Smooth muscle cell (in vitro differentiated cells): ENCODE measurements at regions not wholly inside any gene's neighbourhood (a gene's known extent, or its start where the extent isn't known, plus 50 kb on each side); places are given as distances from the start of the nearest gene placed in this dataset.
"Not testable (repeated sequence)": the region's sequence is repeated elsewhere in the genome, so short reads cannot be mapped to it uniquely, and the experiment has no call there.

Source experiments
- DNase-seq: peaks from one replicate; lab custom pipeline; 2025; ENCODE audit not compliant: unreplicated experiment; lab: John Stamatoyannopoulos, UW
- H2AFZ ChIP-seq: fragments of 200-600 bp; sonication (generic); 2 replicates; pipeline ENCODE4 v1.6.0; 2016; ENCODE audit warnings: antibody characterized with exemption, low read depth, mild to moderate bottlenecking
- H3F3A ChIP-seq: fragments of 200-600 bp; sonication (generic); 2 replicates; pipeline ENCODE4 v1.6.0; 2017; ENCODE audit warnings: antibody characterized with exemption, low read depth
- H3K27ac ChIP-seq: fragments of 200-600 bp; sonication (generic); 2 replicates; pipeline ENCODE4 v1.5.1; 2016; ENCODE audit warnings: low read depth, mild to moderate bottlenecking
- H3K27me3 ChIP-seq: fragments of 200-600 bp; sonication (generic); 2 replicates; pipeline ENCODE4 v1.6.1; 2016; ENCODE audit warnings: low read depth, mild to moderate bottlenecking
- H3K36me3 ChIP-seq: fragments of 200-600 bp; sonication (generic); 2 replicates; pipeline ENCODE4 v1.5.1; 2016; ENCODE audit warnings: low read depth
- H3K4me1 ChIP-seq: fragments of 200-600 bp; sonication (generic); 2 replicates; pipeline ENCODE4 v1.5.1; 2016; ENCODE audit warnings: low read depth
- H3K4me2 ChIP-seq: fragments of 200-600 bp; sonication (generic); 2 replicates; pipeline ENCODE4 v1.6.0; 2016; ENCODE audit warnings: mild to moderate bottlenecking
- H3K4me3 ChIP-seq: fragments of 200-600 bp; sonication (generic); 2 replicates; pipeline ENCODE4 v1.5.1; 2016; ENCODE audit warnings: mild to moderate bottlenecking
- H3K79me2 ChIP-seq: fragments of 200-600 bp; sonication (generic); 2 replicates; pipeline ENCODE4 v1.6.0; 2016; ENCODE audit warnings: low read depth, mild to moderate bottlenecking
- H3K9ac ChIP-seq: fragments of 200-600 bp; sonication (generic); 2 replicates; pipeline ENCODE4 v1.6.0; 2016; ENCODE audit warnings: low read depth
- H3K9me3 ChIP-seq: fragments of 200-600 bp; sonication (generic); replicated peaks from 2 replicates; pipeline ENCODE4 v1.5.1; 2016; ENCODE audit warnings: low read depth
- H4K20me1 ChIP-seq: fragments of 200-600 bp; sonication (generic); 2 replicates; pipeline ENCODE4 v1.6.0; 2016; ENCODE audit warnings: low read depth
- WGBS: methylation state at CpG from one replicate; pipeline ENCODE4 v1.1.7; 2016; ENCODE audit warnings: low lambda C conversion rate; 5-methylcytosine and 5-hydroxymethylcytosine counted together
- TF ChIP-seq, protein P1 (sequence below): fragments of 200-600 bp; sonication (generic); IDR thresholded peaks from 2 replicates; pipeline ENCODE4 v1.5.1; 2017; ENCODE audit warnings: borderline replicate concordance, mild to moderate bottlenecking, antibody characterized with exemption; ENCODE audit not compliant: insufficient read depth, poor library complexity, severe bottlenecking

DNA sequence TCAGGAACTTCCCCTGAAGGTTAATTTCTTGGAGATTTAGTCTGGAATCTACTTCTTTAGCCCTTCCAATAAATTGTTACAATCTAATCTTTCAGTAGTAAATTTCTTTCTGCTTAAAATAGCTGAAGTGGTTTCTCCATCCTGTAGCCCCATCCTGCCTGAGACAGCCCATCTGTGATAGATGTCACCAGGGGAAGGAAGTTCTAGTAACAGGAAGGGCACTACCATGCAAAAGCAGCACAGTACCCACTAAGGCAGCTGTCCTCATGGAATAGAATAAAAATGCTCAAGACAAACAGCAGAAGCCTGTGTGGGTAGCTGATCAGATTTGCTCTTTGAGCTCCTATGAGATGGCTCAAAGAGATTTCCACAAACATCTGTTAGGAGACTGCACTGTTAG lies 1036.5 kb downstream of the SLITRK5 start:
- TF ChIP-seq, protein P1, sequence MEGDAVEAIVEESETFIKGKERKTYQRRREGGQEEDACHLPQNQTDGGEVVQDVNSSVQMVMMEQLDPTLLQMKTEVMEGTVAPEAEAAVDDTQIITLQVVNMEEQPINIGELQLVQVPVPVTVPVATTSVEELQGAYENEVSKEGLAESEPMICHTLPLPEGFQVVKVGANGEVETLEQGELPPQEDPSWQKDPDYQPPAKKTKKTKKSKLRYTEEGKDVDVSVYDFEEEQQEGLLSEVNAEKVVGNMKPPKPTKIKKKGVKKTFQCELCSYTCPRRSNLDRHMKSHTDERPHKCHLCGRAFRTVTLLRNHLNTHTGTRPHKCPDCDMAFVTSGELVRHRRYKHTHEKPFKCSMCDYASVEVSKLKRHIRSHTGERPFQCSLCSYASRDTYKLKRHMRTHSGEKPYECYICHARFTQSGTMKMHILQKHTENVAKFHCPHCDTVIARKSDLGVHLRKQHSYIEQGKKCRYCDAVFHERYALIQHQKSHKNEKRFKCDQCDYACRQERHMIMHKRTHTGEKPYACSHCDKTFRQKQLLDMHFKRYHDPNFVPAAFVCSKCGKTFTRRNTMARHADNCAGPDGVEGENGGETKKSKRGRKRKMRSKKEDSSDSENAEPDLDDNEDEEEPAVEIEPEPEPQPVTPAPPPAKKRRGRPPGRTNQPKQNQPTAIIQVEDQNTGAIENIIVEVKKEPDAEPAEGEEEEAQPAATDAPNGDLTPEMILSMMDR = no peak
- no peak overlapping the region for H3K4me2 ChIP-seq
- H3K4me1 ChIP-seq = no peaks in the 10 kb centered on the region
- no peaks in the 10 kb centered on the region for H3K36me3 ChIP-seq
- no peak for DNase-seq
- no peaks in the 10 kb centered on the region for H3K79me2 ChIP-seq
- H3K9ac ChIP-seq = no peak overlapping the region
- no peak overlapping the region for H3K27ac ChIP-seq
- H3F3A ChIP-seq = peaks cover 4% of the 10 kb centered on the region
- H3K9me3 ChIP-seq = no peaks in the 10 kb centered on the region
- H4K20me1 ChIP-seq = no peaks in the 10 kb centered on the region
- no peak overlapping the region for H3K4me3 ChIP-seq
- no peaks in the 10 kb centered on the region for H3K27me3 ChIP-seq
- no peak overlapping the region for H2AFZ ChIP-seq

DNA sequence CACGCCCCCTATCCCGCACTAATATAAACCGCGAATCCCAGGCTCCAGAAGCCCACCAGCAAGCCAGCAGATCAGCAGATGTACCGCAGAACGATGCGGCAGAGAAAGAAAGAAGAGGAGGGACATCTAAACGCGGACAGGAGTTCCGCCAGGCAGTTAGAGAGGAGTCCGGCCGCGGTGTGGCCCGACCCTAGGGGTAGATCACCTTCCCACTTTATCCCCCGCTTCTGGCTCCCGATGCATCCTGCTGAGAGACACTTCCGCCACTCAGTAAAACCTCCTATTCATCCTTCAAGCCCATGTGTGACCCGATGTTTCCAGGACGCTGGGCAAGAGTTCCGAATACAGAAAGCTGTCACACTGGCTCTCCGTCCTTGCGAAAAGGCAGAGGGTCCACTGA lies 1046.8 kb downstream of the SLITRK5 start:
- Histone ChIP-seq H3K27ac (no peak overlapping the region), H3K4me3 (no peak overlapping the region), H3K79me2 (no peaks in the 10 kb centered on the region), H3K4me1 (no peaks in the 10 kb centered on the region), H4K20me1 (no peaks in the 10 kb centered on the region), H3K4me2 (no peak overlapping the region), H3F3A (no peaks in the 10 kb centered on the region), H3K36me3 (no peaks in the 10 kb centered on the region), H3K9me3 (no peaks in the 10 kb centered on the region), H3K9ac (no peak overlapping the region), H2AFZ (no peak overlapping the region), H3K27me3 (no peaks in the 10 kb centered on the region)
- no peak for DNase-seq
- TF ChIP-seq, protein P1 = no peak
- whole genome bisulfite sequencing = 96% methylated on average over 22 of the region's 22 CpGs

DNA sequence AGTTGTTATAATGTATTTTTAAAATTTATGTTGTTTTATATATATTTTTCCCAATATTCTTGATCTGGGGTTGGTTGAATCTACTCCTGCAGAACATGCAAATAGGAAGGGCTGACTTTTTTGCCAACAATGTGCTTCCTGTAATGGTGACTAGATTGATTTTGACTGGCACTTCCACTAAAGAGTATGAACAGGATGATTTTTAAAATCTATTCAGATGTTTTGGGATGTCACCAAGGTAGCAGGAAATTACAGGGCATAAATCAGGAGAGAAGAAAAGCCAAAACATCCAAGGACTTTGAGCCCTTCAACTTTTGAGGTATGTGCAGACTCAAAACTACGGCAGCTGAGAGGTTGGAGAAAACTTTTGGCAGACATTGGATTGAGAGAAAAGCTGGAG lies 1047.6 kb downstream of the SLITRK5 start:
- H3K79me2 ChIP-seq = no peaks in the 10 kb centered on the region
- no peak for DNase-seq
- no peaks in the 10 kb centered on the region for H4K20me1 ChIP-seq
- no peak overlapping the region for H3K4me2 ChIP-seq
- H3K4me3 ChIP-seq = no peak overlapping the region
- 67% methylated on average over 1 of the region's 1 CpG for WGBS
- peak overlapping the region; percentile 1 for H2AFZ ChIP-seq
- H3K9ac ChIP-seq = no peak overlapping the region
- no peaks in the 10 kb centered on the region for H3K27me3 ChIP-seq
- no peak overlapping the region for H3K27ac ChIP-seq
- no peaks in the 10 kb centered on the region for H3K36me3 ChIP-seq
- no peaks in the 10 kb centered on the region for H3F3A ChIP-seq
- TF ChIP-seq, protein P1 = no peak
- no peaks in the 10 kb centered on the region for H3K4me1 ChIP-seq
- H3K9me3 ChIP-seq = no peaks in the 10 kb centered on the region

DNA sequence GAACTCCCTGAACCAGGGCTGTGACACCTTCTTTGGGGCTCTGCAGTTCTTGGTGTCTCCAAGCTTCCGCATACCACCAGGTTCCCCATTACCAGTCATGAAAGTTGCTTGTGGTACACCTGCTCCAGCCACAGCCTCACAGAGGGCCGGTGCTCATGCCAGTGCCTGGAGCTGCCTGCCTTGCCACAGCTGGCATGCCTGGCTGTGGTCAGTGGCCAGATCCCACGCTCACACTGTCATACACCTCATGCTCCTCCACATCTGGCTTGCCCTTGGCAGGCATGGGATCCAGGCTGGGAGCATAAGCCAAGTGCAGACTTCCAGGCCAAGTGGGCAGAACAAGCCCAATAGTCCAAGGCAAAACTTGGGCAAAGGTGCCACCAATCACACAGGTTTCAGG lies 1054.9 kb downstream of the SLITRK5 start:
- H4K20me1 ChIP-seq = no peaks in the 10 kb centered on the region
- DNase-seq = no peak
- no peak overlapping the region for H2AFZ ChIP-seq

DNA sequence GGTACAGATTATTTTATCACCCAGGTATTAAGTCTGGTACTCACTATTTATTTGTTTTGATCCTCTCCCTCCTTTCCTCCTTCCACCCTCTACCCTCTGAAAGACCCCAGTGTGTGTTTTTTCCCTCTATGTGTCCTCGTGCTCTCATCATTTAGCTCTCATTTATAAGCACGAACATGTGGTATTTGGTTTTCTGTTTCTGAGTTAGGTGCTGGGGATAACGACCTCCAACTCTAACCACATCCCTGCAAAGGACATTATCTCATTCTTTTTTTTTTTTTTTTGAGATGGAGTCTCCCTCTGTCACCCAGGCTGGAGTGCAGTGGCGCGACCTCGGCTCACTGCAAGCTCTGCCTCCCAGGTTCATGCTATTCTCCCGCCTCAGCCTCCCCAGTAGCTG lies 1056.1 kb downstream of the SLITRK5 start:
- H4K20me1 ChIP-seq, H3K27me3 ChIP-seq, H3K4me1 ChIP-seq, H3K27ac ChIP-seq, H3F3A ChIP-seq, H3K4me2 ChIP-seq, DNase-seq, H3K36me3 ChIP-seq, H3K4me3 ChIP-seq, H3K9me3 ChIP-seq, H3K79me2 ChIP-seq, H2AFZ ChIP-seq, H3K9ac ChIP-seq: not testable (repeated sequence)
- WGBS = 93% methylated on average over 7 of the region's 7 CpGs

More for the DNA sequence above, 1054.9 kb downstream of the SLITRK5 start:
- H3K4me2 ChIP-seq = no peak overlapping the region
- WGBS = 89% methylated on average over 3 of the region's 3 CpGs
- TF ChIP-seq, protein P1 = no peak
- no peaks in the 10 kb centered on the region for H3K27me3 ChIP-seq
- H3K79me2 ChIP-seq = no peaks in the 10 kb centered on the region
- H3K36me3 ChIP-seq = no peaks in the 10 kb centered on the region
- H3K9me3 ChIP-seq = no peaks in the 10 kb centered on the region
- no peak overlapping the region for H3K9ac ChIP-seq
- H3K27ac ChIP-seq = no peak overlapping the region
- H3K4me3 ChIP-seq = no peak overlapping the region
- H3K4me1 ChIP-seq = no peaks in the 10 kb centered on the region
- no peaks in the 10 kb centered on the region for H3F3A ChIP-seq
